ENCODE measurements at regions not wholly inside any gene's neighbourhood (a gene's known extent, or its start where the extent isn't known, plus 50 kb on each side); places are given as distances from the start of the nearest gene placed in this dataset.

- CTCF ChIA-PET = no interaction called here
- no peaks in the 10 kb centered on the region for H3K36me3 Mint-ChIP-seq
- peaks cover 32% of the 10 kb centered on the region for H3K27me3 Mint-ChIP-seq
- DNase-seq = no peak
- H3K9me3 Mint-ChIP-seq = peaks cover 20% of the 10 kb centered on the region
- no peak overlapping the region for H3K27ac Mint-ChIP-seq
- H3K4me3 Mint-ChIP-seq = no peak overlapping the region
- H3K4me1 Mint-ChIP-seq = peaks cover 17% of the 10 kb centered on the region
Measured at GRCh38 chr17:65434878-65435277, 126.6 kb downstream of the AXIN2 start.

GRCh38 chr17:65434251-65434650 is 127.2 kb downstream of the AXIN2 start:
- Mint-ChIP-seq H3K36me3 (no peaks in the 10 kb centered on the region), H3K4me1 (peaks cover 17% of the 10 kb centered on the region), H3K4me3 (no peak overlapping the region), H3K27ac (no peak overlapping the region), H3K27me3 (peaks cover 31% of the 10 kb centered on the region), H3K9me3 (peaks cover 20% of the 10 kb centered on the region)
- CTCF ChIA-PET = no interaction called here
- DNase-seq = no peak

GRCh38 chr17:65433592-65433991 is 127.9 kb downstream of the AXIN2 start:
- H3K36me3 Mint-ChIP-seq = no peaks in the 10 kb centered on the region
- H3K27me3 Mint-ChIP-seq = peaks cover 24% of the 10 kb centered on the region
- peaks cover 20% of the 10 kb centered on the region for H3K9me3 Mint-ChIP-seq
- peaks cover 17% of the 10 kb centered on the region for H3K4me1 Mint-ChIP-seq
- DNase-seq = no peak
- H3K4me3 Mint-ChIP-seq = no peak overlapping the region
- CTCF ChIA-PET = no interaction called here
- no peak overlapping the region for H3K27ac Mint-ChIP-seq

- Mint-ChIP-seq H3K27me3 (peaks cover 20% of the 10 kb centered on the region), H3K27ac (no peak overlapping the region), H3K36me3 (no peaks in the 10 kb centered on the region), H3K9me3 (peaks cover 20% of the 10 kb centered on the region), H3K4me3 (no peak overlapping the region), H3K4me1 (peaks cover 17% of the 10 kb centered on the region)
- DNase-seq = no peak
- CTCF ChIA-PET = no interaction called here
Measured at GRCh38 chr17:65433157-65433556, 128.3 kb downstream of the AXIN2 start.

GRCh38 chr17:65431116-65431515 is 130.3 kb downstream of the AXIN2 start:
- Mint-ChIP-seq H3K36me3 (no peaks in the 10 kb centered on the region), H3K27me3 (peaks cover 8% of the 10 kb centered on the region), H3K4me1 (peaks cover 17% of the 10 kb centered on the region), H3K4me3 (no peak overlapping the region), H3K9me3 (peaks cover 20% of the 10 kb centered on the region), H3K27ac (no peak overlapping the region)
- CTCF ChIA-PET = no interaction called here
- DNase-seq = no peak

- Mint-ChIP-seq H3K27ac (no peak overlapping the region), H3K27me3 (peaks cover 8% of the 10 kb centered on the region), H3K4me3 (no peak overlapping the region), H3K36me3 (no peaks in the 10 kb centered on the region), H3K4me1 (peaks cover 17% of the 10 kb centered on the region), H3K9me3 (peaks cover 23% of the 10 kb centered on the region)
- no peak for DNase-seq
- CTCF ChIA-PET = no interaction called here
Measured at GRCh38 chr17:65430209-65430833, 131.1 kb downstream of the AXIN2 start.

- Mint-ChIP-seq H3K27me3 (peaks cover 3% of the 10 kb centered on the region), H3K27ac (no peak overlapping the region), H3K36me3 (no peaks in the 10 kb centered on the region), H3K4me1 (no peaks in the 10 kb centered on the region), H3K4me3 (no peak overlapping the region), H3K9me3 (peaks cover 4% of the 10 kb centered on the region)
- DNase-seq = no peak
- CTCF ChIA-PET = no interaction called here
Measured at GRCh38 chr17:65423346-65424140, 137.9 kb downstream of the AXIN2 start.

- no peak for DNase-seq
- H3K9me3 Mint-ChIP-seq = no peaks in the 10 kb centered on the region
- no peaks in the 10 kb centered on the region for H3K4me1 Mint-ChIP-seq
- CTCF ChIA-PET = interaction anchor here (0.7 kb wide), 1 partner anchor 338 kb away, joined by 3 read pairs; no protein-coding TSS in a partner anchor
- no peaks in the 10 kb centered on the region for H3K36me3 Mint-ChIP-seq
- no peak overlapping the region for H3K4me3 Mint-ChIP-seq
- peaks cover 10% of the 10 kb centered on the region for H3K27me3 Mint-ChIP-seq
- no peak overlapping the region for H3K27ac Mint-ChIP-seq
Measured at GRCh38 chr17:65418622-65419021, 142.8 kb downstream of the AXIN2 start.

- H3K27me3 Mint-ChIP-seq = peaks cover 14% of the 10 kb centered on the region
- no peaks in the 10 kb centered on the region for H3K4me1 Mint-ChIP-seq
- CTCF ChIA-PET = no interaction called here
- no peak overlapping the region for H3K4me3 Mint-ChIP-seq
- no peak overlapping the region for H3K27ac Mint-ChIP-seq
- no peaks in the 10 kb centered on the region for H3K9me3 Mint-ChIP-seq
- H3K36me3 Mint-ChIP-seq = no peaks in the 10 kb centered on the region
- no peak for DNase-seq
Measured at GRCh38 chr17:65417406-65418221, 143.8 kb downstream of the AXIN2 start.

GRCh38 chr17:65415991-65416390 is 145.5 kb downstream of the AXIN2 start:
- CTCF ChIA-PET = no interaction called here
- H3K36me3 Mint-ChIP-seq = no peaks in the 10 kb centered on the region
- H3K4me3 Mint-ChIP-seq = no peak overlapping the region
- H3K4me1 Mint-ChIP-seq = no peaks in the 10 kb centered on the region
- DNase-seq = no peak
- no peaks in the 10 kb centered on the region for H3K9me3 Mint-ChIP-seq
- H3K27me3 Mint-ChIP-seq = peaks cover 14% of the 10 kb centered on the region
- no peak overlapping the region for H3K27ac Mint-ChIP-seq

GRCh38 chr17:65413390-65413789 is 148.1 kb downstream of the AXIN2 start:
- CTCF ChIA-PET = no interaction called here
- no peaks in the 10 kb centered on the region for H3K36me3 Mint-ChIP-seq
- peak overlapping the region; percentile 45 for H3K27ac Mint-ChIP-seq
- H3K9me3 Mint-ChIP-seq = no peaks in the 10 kb centered on the region
- DNase-seq = no peak
- H3K4me3 Mint-ChIP-seq = no peak overlapping the region
- no peaks in the 10 kb centered on the region for H3K4me1 Mint-ChIP-seq
- peaks cover 9% of the 10 kb centered on the region for H3K27me3 Mint-ChIP-seq

GRCh38 chr17:65409381-65409780 is 152.1 kb downstream of the AXIN2 start:
- Mint-ChIP-seq H3K9me3 (no peaks in the 10 kb centered on the region), H3K4me1 (no peaks in the 10 kb centered on the region), H3K27me3 (peaks cover 7% of the 10 kb centered on the region), H3K27ac (no peak overlapping the region), H3K36me3 (no peaks in the 10 kb centered on the region), H3K4me3 (no peak overlapping the region)
- DNase-seq = no peak
- CTCF ChIA-PET = no interaction called here

GRCh38 chr17:65408050-65408449 is 153.4 kb downstream of the AXIN2 start:
- H3K36me3 Mint-ChIP-seq = no peaks in the 10 kb centered on the region
- no peak overlapping the region for H3K4me3 Mint-ChIP-seq
- CTCF ChIA-PET = no interaction called here
- no peaks in the 10 kb centered on the region for H3K4me1 Mint-ChIP-seq
- peaks cover under 1% of the 10 kb centered on the region for H3K27me3 Mint-ChIP-seq
- no peak for DNase-seq
- no peaks in the 10 kb centered on the region for H3K9me3 Mint-ChIP-seq
- H3K27ac Mint-ChIP-seq = no peak overlapping the region

GRCh38 chr17:65407017-65407416 is 154.4 kb downstream of the AXIN2 start:
- CTCF ChIA-PET = no interaction called here
- H3K4me3 Mint-ChIP-seq = no peak overlapping the region
- no peak overlapping the region for H3K27ac Mint-ChIP-seq
- H3K27me3 Mint-ChIP-seq = no peaks in the 10 kb centered on the region
- no peaks in the 10 kb centered on the region for H3K4me1 Mint-ChIP-seq
- DNase-seq = no peak
- no peaks in the 10 kb centered on the region for H3K9me3 Mint-ChIP-seq
- H3K36me3 Mint-ChIP-seq = no peaks in the 10 kb centered on the region

- no peaks in the 10 kb centered on the region for H3K9me3 Mint-ChIP-seq
- H3K27me3 Mint-ChIP-seq = no peaks in the 10 kb centered on the region
- no peak for DNase-seq
- H3K27ac Mint-ChIP-seq = no peak overlapping the region
- H3K36me3 Mint-ChIP-seq = no peaks in the 10 kb centered on the region
- CTCF ChIA-PET = no interaction called here
- H3K4me1 Mint-ChIP-seq = no peaks in the 10 kb centered on the region
- no peak overlapping the region for H3K4me3 Mint-ChIP-seq
Measured at GRCh38 chr17:65406552-65406951, 154.9 kb downstream of the AXIN2 start.
